ENCODE measurements at regions not wholly inside any gene's neighbourhood (a gene's known extent, or its start where the extent isn't known, plus 50 kb on each side); places are given as distances from the start of the nearest gene placed in this dataset.

DNA sequence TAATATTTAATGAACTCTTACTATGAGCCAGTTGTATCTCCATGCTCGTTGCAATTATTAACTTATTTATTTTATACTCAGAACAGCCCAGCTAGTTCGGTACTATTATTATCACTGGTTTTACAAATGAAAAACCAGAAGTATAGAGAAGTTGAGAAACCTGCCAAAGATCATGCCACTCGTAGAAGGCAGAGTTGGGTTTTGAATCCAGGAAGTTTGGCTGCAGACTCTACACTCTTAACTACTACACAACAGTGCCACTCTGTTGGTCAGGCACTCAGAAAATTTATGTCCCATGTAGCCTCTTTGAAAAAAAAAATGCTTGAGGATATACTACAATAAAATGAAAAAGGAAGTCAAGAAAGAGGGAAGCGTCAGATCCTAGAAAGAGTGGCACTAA lies 71.5 kb upstream of the ARID2 start:
- H3K4me1 ChIP-seq (ENCODE audit: control insufficient read depth in 1 of 2, insufficient read depth in 2 of 2, low read depth in 1 of 2, low read length in 1 of 2), result no peaks in the 10 kb centered on the region
- 58% methylated on average over 4 of the region's 4 CpGs for WGBS (ENCODE audit: low lambda C conversion rate)
- H3K9me2 ChIP-seq, result no peaks in the 10 kb centered on the region
- H3K4me2 ChIP-seq, result no peak overlapping the region
- no peaks in the 10 kb centered on the region for H3K36me3 ChIP-seq (replicated peaks in 1 of 2; ENCODE audit: control insufficient read depth in 1 of 2, insufficient read depth in 2 of 2, low read length in 1 of 2)
- TF ChIP-seq RFX5 (IDR thresholded peaks at IDR 0.05; ENCODE audit: low read length), result no peak
- no peak for TF ChIP-seq YY1 (IDR thresholded peaks at IDR 0.05; ENCODE audit: low read depth)
- TF ChIP-seq, protein P1, sequence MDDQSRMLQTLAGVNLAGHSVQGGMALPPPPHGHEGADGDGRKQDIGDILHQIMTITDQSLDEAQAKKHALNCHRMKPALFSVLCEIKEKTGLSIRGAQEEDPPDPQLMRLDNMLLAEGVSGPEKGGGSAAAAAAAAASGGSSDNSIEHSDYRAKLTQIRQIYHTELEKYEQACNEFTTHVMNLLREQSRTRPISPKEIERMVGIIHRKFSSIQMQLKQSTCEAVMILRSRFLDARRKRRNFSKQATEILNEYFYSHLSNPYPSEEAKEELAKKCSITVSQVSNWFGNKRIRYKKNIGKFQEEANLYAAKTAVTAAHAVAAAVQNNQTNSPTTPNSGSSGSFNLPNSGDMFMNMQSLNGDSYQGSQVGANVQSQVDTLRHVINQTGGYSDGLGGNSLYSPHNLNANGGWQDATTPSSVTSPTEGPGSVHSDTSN (IDR thresholded peaks at IDR 0.05), result no peak
- ChIA-PET POLR2A (no interaction called here), CTCF (no interaction called here)
- H3K9ac ChIP-seq, result no peak overlapping the region
- H3K27ac ChIP-seq (ENCODE audit: low read depth in 2 of 2, low read length in 1 of 2), result no peak overlapping the region
- H3F3A ChIP-seq (replicated peaks; ENCODE audit: insufficient read depth), result no peaks in the 10 kb centered on the region
- no peak overlapping the region for H2AFZ ChIP-seq (ENCODE audit: low read depth)
- no peaks in the 10 kb centered on the region for H4K20me1 ChIP-seq (ENCODE audit: insufficient read depth)
- no peak for DNase-seq
- H3K4me3 ChIP-seq (ENCODE audit: low read depth in 2 of 2, low read length in 1 of 2), result no peak overlapping the region
- no peaks in the 10 kb centered on the region for H3K79me2 ChIP-seq (ENCODE audit: insufficient read depth)
- H3K9me3 ChIP-seq, result no peaks in the 10 kb centered on the region
- no peaks in the 10 kb centered on the region for H3K27me3 ChIP-seq (ENCODE audit: insufficient read depth)

DNA sequence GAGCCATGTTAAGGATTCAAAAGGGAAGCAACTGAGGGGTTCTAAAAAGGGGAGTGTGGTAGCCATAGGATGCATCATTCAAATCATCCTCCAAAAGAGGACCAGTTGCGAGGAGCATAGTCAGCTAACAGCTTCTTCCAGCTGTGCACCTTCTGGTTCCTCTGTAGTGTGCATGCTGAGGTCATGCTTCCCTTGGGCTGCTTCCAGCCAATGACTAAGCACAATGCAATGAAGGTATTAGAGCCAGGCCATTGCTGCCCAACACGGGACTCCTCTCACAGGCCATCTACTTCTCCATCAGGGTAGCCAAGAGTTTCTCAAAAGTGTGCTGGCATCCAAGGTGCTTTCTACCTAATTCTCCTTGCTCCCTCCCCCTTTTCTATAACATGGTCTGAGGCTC lies 69.2 kb upstream of the ARID2 start:
- Histone ChIP-seq H3K27me3 (ENCODE audit: insufficient read depth) (no peaks in the 10 kb centered on the region), H3K4me3 (ENCODE audit: low read depth in 2 of 2, low read length in 1 of 2) (no peak overlapping the region), H3K79me2 (ENCODE audit: insufficient read depth) (no peaks in the 10 kb centered on the region), H3K36me3 (replicated peaks in 1 of 2; ENCODE audit: control insufficient read depth in 1 of 2, insufficient read depth in 2 of 2, low read length in 1 of 2) (no peaks in the 10 kb centered on the region), H3K27ac (ENCODE audit: low read depth in 2 of 2, low read length in 1 of 2) (no peak overlapping the region), H3K4me1 (ENCODE audit: control insufficient read depth in 1 of 2, insufficient read depth in 2 of 2, low read depth in 1 of 2, low read length in 1 of 2) (no peaks in the 10 kb centered on the region), H3F3A (replicated peaks; ENCODE audit: insufficient read depth) (no peaks in the 10 kb centered on the region), H2AFZ (ENCODE audit: low read depth) (no peak overlapping the region), H3K4me2 (no peak overlapping the region), H3K9me2 (no peaks in the 10 kb centered on the region), H3K9ac (no peak overlapping the region), H4K20me1 (ENCODE audit: insufficient read depth) (no peaks in the 10 kb centered on the region), H3K9me3 (no peaks in the 10 kb centered on the region)
- DNase-seq, result no peak
- POLR2A ChIA-PET, result no interaction called here
- 42% methylated on average over 2 of the region's 2 CpGs for WGBS (ENCODE audit: low lambda C conversion rate)
- TF ChIP-seq FOXM1 (IDR thresholded peaks at IDR 0.05; ENCODE audit: low read depth) (no peak), SIN3A (IDR thresholded peaks at IDR 0.05; ENCODE audit: borderline replicate concordance, low read depth, low read length) (no peak), RAD21 (IDR thresholded peaks at IDR 0.05; ENCODE audit: low read length) (no peak), RXRA (IDR thresholded peaks at IDR 0.05; ENCODE audit: borderline replicate concordance, low read depth) (no peak; the same call in 1 of the 2 replicates), GATA2 (CRISPR knock-in tag; IDR thresholded peaks at IDR 0.05) (no peak), RFX5 (IDR thresholded peaks at IDR 0.05; ENCODE audit: low read length) (no peak), NFIC (IDR thresholded peaks at IDR 0.05; ENCODE audit: borderline replicate concordance) (peak; percentile 40; the same call in 1 of the 2 replicates)
- TF ChIP-seq, protein P2, sequence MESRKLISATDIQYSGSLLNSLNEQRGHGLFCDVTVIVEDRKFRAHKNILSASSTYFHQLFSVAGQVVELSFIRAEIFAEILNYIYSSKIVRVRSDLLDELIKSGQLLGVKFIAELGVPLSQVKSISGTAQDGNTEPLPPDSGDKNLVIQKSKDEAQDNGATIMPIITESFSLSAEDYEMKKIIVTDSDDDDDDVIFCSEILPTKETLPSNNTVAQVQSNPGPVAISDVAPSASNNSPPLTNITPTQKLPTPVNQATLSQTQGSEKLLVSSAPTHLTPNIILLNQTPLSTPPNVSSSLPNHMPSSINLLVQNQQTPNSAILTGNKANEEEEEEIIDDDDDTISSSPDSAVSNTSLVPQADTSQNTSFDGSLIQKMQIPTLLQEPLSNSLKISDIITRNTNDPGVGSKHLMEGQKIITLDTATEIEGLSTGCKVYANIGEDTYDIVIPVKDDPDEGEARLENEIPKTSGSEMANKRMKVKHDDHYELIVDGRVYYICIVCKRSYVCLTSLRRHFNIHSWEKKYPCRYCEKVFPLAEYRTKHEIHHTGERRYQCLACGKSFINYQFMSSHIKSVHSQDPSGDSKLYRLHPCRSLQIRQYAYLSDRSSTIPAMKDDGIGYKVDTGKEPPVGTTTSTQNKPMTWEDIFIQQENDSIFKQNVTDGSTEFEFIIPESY (IDR thresholded peaks at IDR 0.05; ENCODE audit: borderline replicate concordance, low read depth), result no peak
- TF ChIP-seq, protein P3, sequence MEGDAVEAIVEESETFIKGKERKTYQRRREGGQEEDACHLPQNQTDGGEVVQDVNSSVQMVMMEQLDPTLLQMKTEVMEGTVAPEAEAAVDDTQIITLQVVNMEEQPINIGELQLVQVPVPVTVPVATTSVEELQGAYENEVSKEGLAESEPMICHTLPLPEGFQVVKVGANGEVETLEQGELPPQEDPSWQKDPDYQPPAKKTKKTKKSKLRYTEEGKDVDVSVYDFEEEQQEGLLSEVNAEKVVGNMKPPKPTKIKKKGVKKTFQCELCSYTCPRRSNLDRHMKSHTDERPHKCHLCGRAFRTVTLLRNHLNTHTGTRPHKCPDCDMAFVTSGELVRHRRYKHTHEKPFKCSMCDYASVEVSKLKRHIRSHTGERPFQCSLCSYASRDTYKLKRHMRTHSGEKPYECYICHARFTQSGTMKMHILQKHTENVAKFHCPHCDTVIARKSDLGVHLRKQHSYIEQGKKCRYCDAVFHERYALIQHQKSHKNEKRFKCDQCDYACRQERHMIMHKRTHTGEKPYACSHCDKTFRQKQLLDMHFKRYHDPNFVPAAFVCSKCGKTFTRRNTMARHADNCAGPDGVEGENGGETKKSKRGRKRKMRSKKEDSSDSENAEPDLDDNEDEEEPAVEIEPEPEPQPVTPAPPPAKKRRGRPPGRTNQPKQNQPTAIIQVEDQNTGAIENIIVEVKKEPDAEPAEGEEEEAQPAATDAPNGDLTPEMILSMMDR (IDR thresholded peaks at IDR 0.05), result no peak
- CTCF ChIA-PET, result interaction anchor here (1.5 kb wide), 1 partner anchor 20 kb away, joined by 3 read pairs; no protein-coding TSS in a partner anchor

All from SK-N-SH (cell line).